HepG2 (cell line): ENCODE measurements at regions not wholly inside any gene's neighbourhood (a gene's known extent, or its start where the extent isn't known, plus 50 kb on each side); places are given as distances from the start of the nearest gene placed in this dataset.

Experiments
- ATAC-seq: fragments of 200-7000 bp; cut with Tn5 transposase; 3 replicates; pipeline ENCODE4 v1.9.1; 2020; ENCODE audit warnings: mild to moderate bottlenecking, moderate library complexity
- BruUV-seq: library from RNA; stranded (reverse); fragments of 400-500 nt; replicated peaks from 2 replicates; lab custom pipeline; 2021; lab: Mats Ljungman, UMichigan
- CTCF ChIA-PET: fragments of 300-600 bp; formaldehyde crosslinking; extraction: SDS; loops from one replicate; lab custom pipeline; 2021; ENCODE audit warnings: low total read pairs, inconsistent platforms, low intra/inter-chr PET ratio; lab: Yijun Ruan, JAX
- POLR2A ChIA-PET: fragments of 350-600 bp; sonication (Branson Sonifier 250); formaldehyde crosslinking; loops from one replicate; lab custom pipeline; 2020; ENCODE audit warnings: antibody characterized with exemption, inconsistent platforms; lab: Yijun Ruan, JAX
- DNase-seq: peaks from one replicate; pipeline ENCODE4 v3.0.0-alpha.2; 2015; ENCODE audit warnings: low spot score
- FAIRE-seq: peaks from 3 replicates; lab custom pipeline; 2011; peaks lifted over from hg19 to GRCh38; lab: Jason Lieb, UNC
- H2AFZ ChIP-seq: one replicate; pipeline ENCODE4 v1.6.1; 2011; ENCODE audit warnings: low read length, inconsistent platforms
- H3K27ac ChIP-seq: fragments of 300-600 bp; 3 replicates; pipeline ENCODE4 v1.8.0; 2011; ENCODE audit warnings: mixed run types, mild to moderate bottlenecking, mixed read lengths, low read length, inconsistent platforms; ENCODE audit not compliant: insufficient read depth; ENCODE audit errors: extremely low read length
- H3K27me3 ChIP-seq, 2 experiments: fragments of 200-600 bp in 1 of 2; 2 replicates in 1 of 2; 3 replicates in 1 of 2; pipeline versions ENCODE4 v1.6.0 to v1.8.0; 2011; ENCODE audit warnings: low read length in 2 of 2, mild to moderate bottlenecking in 2 of 2, moderate library complexity in 2 of 2, inconsistent platforms in 1 of 2; ENCODE audit not compliant: insufficient read depth in 2 of 2, control insufficient read depth in 1 of 2
- H3K36me3 ChIP-seq, 2 experiments: fragments of 200-600 bp in 1 of 2; replicated peaks in 1 of 2; 2 replicates in 1 of 2; 3 replicates in 1 of 2; pipeline versions ENCODE4 v1.5.1 to v1.8.0; 2011; ENCODE audit warnings: low read length in 2 of 2, inconsistent platforms in 1 of 2; ENCODE audit not compliant: insufficient read depth in 2 of 2, control insufficient read depth in 1 of 2
- H3K4me1 ChIP-seq: 2 replicates; pipeline ENCODE4 v1.5.1; 2012; ENCODE audit warnings: low read length, inconsistent platforms; ENCODE audit not compliant: insufficient read depth
- H3K4me2 ChIP-seq: 2 replicates; pipeline ENCODE4 v1.6.0; 2011; ENCODE audit warnings: low read depth, low read length, inconsistent platforms
- H3K4me3 ChIP-seq, 3 experiments: fragments of 200-600 bp in 1 of 3; sonication (generic), shearing (Covaris generic) in 1 of 3; replicated peaks in 1 of 3; 2 replicates each; pipeline ENCODE4 v1.5.1; 2011 to 2016; ENCODE audit warnings: low read length in 3 of 3, inconsistent platforms in 2 of 3, low read depth in 2 of 3, mild to moderate bottlenecking in 2 of 3, control low read depth in 1 of 3, mixed read lengths in 1 of 3; ENCODE audit not compliant: insufficient read depth in 1 of 3
- H3K79me2 ChIP-seq: one replicate; pipeline ENCODE4 v1.6.1; 2011; ENCODE audit warnings: low read length, inconsistent platforms; ENCODE audit not compliant: insufficient read depth
- H3K9ac ChIP-seq: 2 replicates; pipeline ENCODE4 v1.6.0; 2011; ENCODE audit warnings: mild to moderate bottlenecking, low read depth, low read length, inconsistent platforms; ENCODE audit not compliant: insufficient read depth
- H3K9me3 ChIP-seq: 2 replicates; pipeline ENCODE4 v1.5.1; 2012; ENCODE audit warnings: mild to moderate bottlenecking, low read length
- H4K20me1 ChIP-seq: 2 replicates; pipeline ENCODE4 v1.6.0; 2011; ENCODE audit warnings: inconsistent platforms, mild to moderate bottlenecking, low read length, moderate library complexity; ENCODE audit not compliant: insufficient read depth
- FOSL1 ChIP-seq: sonication (generic); formaldehyde crosslinking; IDR thresholded peaks from 2 replicates; pipeline ENCODE4 v1.9.0; 2021; ENCODE audit warnings: missing genetic modification reagents, borderline replicate concordance
- HMGA1 ChIP-seq: sonication (generic); formaldehyde crosslinking; conservative IDR thresholded peaks from 2 replicates; pipeline ENCODE4 v1.4.0; 2020; ENCODE audit warnings: missing genetic modification reagents
- MTA3 ChIP-seq: sonication (generic); formaldehyde crosslinking; IDR thresholded peaks from 2 replicates; pipeline ENCODE4 v1.4.0; 2020; ENCODE audit warnings: missing genetic modification reagents
- MZF1 ChIP-seq: sonication (generic); formaldehyde crosslinking; IDR thresholded peaks from 2 replicates; pipeline ENCODE4 v1.8.1; 2023; ENCODE audit warnings: mild to moderate bottlenecking, missing genetic modification reagents, borderline replicate concordance
- ONECUT2 ChIP-seq: sonication (generic); formaldehyde crosslinking; IDR thresholded peaks from 2 replicates; pipeline ENCODE4 v1.4.0; 2020; ENCODE audit warnings: missing genetic modification reagents
- ZNF143 ChIP-seq: sonication (generic); formaldehyde crosslinking; IDR thresholded peaks from 2 replicates; pipeline ENCODE4 v1.4.0; 2020; ENCODE audit warnings: missing genetic modification reagents
- ZNF337 ChIP-seq: sonication (generic); formaldehyde crosslinking; IDR thresholded peaks from 2 replicates; pipeline ENCODE4 v1.5.1; 2020; ENCODE audit warnings: missing genetic modification reagents, low read depth, mild to moderate bottlenecking, borderline replicate concordance
- ZNF382 ChIP-seq: sonication (generic); formaldehyde crosslinking; IDR thresholded peaks from 2 replicates; pipeline ENCODE4 v1.5.0; 2020; ENCODE audit warnings: missing genetic modification reagents, mild to moderate bottlenecking, borderline replicate concordance
- WGBS: methylation state at CpG from one replicate; pipeline ENCODE4 v1.1.6; 2017; ENCODE audit warnings: low lambda C conversion rate; 5-methylcytosine and 5-hydroxymethylcytosine counted together
- in situ Hi-C: cut with HindIII; loops from 2 replicates; pipeline ENCODE4 v1.10.0; 2017; ENCODE audit warnings: low pct_unique_long_range_greater_than_20kb; ENCODE audit not compliant: extremely low pct_ligation_motif_present
- intact Hi-C: fragments of 100-400 bp; cut with micrococcal nuclease; formaldehyde crosslinking; loops from one replicate; pipeline ENCODE4 v1.10.0; 2022; ENCODE audit not compliant: unreplicated experiment
- TF ChIP-seq, protein P1 (sequence below): sonication (generic); formaldehyde crosslinking; IDR thresholded peaks from 2 replicates; pipeline ENCODE4 v1.5.0; 2020; ENCODE audit warnings: mild to moderate bottlenecking, missing genetic modification reagents, borderline replicate concordance
- TF ChIP-seq, protein P2 (sequence below): sonication (generic); formaldehyde crosslinking; IDR thresholded peaks from 2 replicates; pipeline ENCODE4 v1.8.0; 2022; ENCODE audit warnings: missing genetic modification reagents, mild to moderate bottlenecking, borderline replicate concordance

DNA sequence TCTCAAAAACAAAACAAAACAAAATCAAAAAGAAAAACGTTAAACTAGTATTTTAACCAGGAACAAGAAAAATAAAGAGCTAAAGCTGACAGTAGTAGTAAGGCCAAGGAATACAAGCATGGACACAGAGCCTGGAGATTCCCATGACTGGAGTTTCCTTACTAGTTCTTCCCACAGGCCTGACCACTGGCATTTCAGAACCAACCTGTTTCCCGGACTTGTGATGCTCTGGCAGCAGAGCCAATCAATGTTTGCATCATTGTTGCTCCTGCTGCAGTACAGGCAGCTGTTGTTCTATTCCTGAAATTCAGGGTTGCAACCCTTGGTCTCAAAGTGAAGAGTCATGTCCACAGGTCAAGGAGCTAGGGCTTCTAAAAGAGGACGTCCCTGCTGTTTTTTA is 111.3 kb upstream of the WARS2 start:
- H3K27me3 ChIP-seq = no peaks in the 10 kb centered on the region
- intact Hi-C loops (no loop called here), in situ Hi-C loops (no loop called here)
- no peak overlapping the region for H3K9ac ChIP-seq
- TF ChIP-seq, protein P1, sequence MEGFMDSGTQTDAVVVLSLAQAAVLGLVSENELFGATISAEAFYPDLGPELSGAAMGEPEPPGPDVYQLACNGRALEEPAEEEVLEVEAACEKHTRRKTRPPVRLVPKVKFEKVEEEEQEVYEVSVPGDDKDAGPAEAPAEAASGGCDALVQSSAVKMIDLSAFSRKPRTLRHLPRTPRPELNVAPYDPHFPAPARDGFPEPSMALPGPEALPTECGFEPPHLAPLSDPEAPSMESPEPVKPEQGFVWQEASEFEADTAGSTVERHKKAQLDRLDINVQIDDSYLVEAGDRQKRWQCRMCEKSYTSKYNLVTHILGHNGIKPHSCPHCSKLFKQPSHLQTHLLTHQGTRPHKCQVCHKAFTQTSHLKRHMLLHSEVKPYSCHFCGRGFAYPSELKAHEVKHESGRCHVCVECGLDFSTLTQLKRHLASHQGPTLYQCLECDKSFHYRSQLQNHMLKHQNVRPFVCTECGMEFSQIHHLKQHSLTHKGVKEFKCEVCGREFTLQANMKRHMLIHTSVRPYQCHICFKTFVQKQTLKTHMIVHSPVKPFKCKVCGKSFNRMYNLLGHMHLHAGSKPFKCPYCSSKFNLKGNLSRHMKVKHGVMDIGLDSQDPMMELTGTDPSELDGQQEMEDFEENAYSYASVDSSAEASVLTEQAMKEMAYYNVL (CRISPR knock-in tag) = no peak
- no peak for TF ChIP-seq ZNF143 (CRISPR knock-in tag)
- TF ChIP-seq ONECUT2 = no peak
- no peak overlapping the region for H3K4me2 ChIP-seq
- H3K36me3 ChIP-seq = no peaks in the 10 kb centered on the region
- BruUV-seq = no TSS peak
- no peaks in the 10 kb centered on the region for H4K20me1 ChIP-seq
- DNase-seq = no peak
- no peak for ATAC-seq
- no peak overlapping the region for H3K4me3 ChIP-seq
- 67% methylated on average over 3 of the region's 3 CpGs for WGBS
- H3K27ac ChIP-seq = no peak overlapping the region
- ChIA-PET POLR2A (no interaction called here), CTCF (no interaction called here)
- no peaks in the 10 kb centered on the region for H3K79me2 ChIP-seq
- no peaks in the 10 kb centered on the region for H3K9me3 ChIP-seq
- no peak overlapping the region for H2AFZ ChIP-seq
- H3K4me1 ChIP-seq = no peaks in the 10 kb centered on the region
- no peak for FAIRE-seq

DNA sequence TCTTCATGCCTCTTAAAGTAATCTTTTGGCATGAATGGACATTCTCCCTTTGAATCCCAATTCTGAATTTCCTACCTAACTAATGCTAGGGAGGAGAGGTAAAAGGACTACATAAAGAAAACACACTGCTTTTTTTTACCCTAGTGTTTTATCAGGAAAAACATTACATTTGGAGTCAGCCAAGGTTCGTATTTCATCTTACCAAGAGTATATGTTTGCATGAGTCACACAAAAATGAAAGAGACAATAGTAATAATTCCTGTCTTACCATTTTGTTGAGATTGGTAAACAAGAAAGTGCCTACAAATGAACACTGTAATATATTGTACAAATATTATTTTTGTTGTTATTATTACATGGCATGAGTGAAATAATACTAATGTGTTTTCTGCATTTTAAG is 112.9 kb upstream of the WARS2 start:
- FAIRE-seq = no peak
- H2AFZ ChIP-seq = no peak overlapping the region
- no peak overlapping the region for H3K4me3 ChIP-seq
- H3K9me3 ChIP-seq = no peaks in the 10 kb centered on the region
- H3K79me2 ChIP-seq = no peaks in the 10 kb centered on the region
- H3K4me1 ChIP-seq = no peaks in the 10 kb centered on the region
- POLR2A ChIA-PET = no interaction called here
- CTCF ChIA-PET = no interaction called here
- no peaks in the 10 kb centered on the region for H4K20me1 ChIP-seq
- whole genome bisulfite sequencing = 90% methylated on average over 1 of the region's 1 CpG
- in situ Hi-C loops (no loop called here), intact Hi-C loops (no loop called here)
- DNase-seq = no peak
- H3K36me3 ChIP-seq = no peaks in the 10 kb centered on the region
- H3K27ac ChIP-seq = no peak overlapping the region
- no peak for ATAC-seq
- H3K9ac ChIP-seq = no peak overlapping the region
- TF ChIP-seq ZNF337 (CRISPR knock-in tag) = no peak
- TF ChIP-seq MTA3 (CRISPR knock-in tag) = no peak
- TF ChIP-seq, protein P2, sequence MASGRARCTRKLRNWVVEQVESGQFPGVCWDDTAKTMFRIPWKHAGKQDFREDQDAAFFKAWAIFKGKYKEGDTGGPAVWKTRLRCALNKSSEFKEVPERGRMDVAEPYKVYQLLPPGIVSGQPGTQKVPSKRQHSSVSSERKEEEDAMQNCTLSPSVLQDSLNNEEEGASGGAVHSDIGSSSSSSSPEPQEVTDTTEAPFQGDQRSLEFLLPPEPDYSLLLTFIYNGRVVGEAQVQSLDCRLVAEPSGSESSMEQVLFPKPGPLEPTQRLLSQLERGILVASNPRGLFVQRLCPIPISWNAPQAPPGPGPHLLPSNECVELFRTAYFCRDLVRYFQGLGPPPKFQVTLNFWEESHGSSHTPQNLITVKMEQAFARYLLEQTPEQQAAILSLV (CRISPR knock-in tag) = no peak
- no peak for TF ChIP-seq HMGA1 (CRISPR knock-in tag)
- no peak for TF ChIP-seq FOSL1 (CRISPR knock-in tag)
- no peak for TF ChIP-seq ZNF382 (CRISPR knock-in tag)
- no peak for TF ChIP-seq MZF1
- BruUV-seq = no TSS peak
- H3K27me3 ChIP-seq = no peaks in the 10 kb centered on the region
- H3K4me2 ChIP-seq = no peak overlapping the region
